GM18951 (cell line): ENCODE measurements at regions not wholly inside any gene's neighbourhood (a gene's known extent, or its start where the extent isn't known, plus 50 kb on each side); places are given as distances from the start of the nearest gene placed in this dataset.

Experiments
- POLR2A ChIP-seq: IDR thresholded peaks from 4 replicates; pipeline ENCODE4 v1.6.1; 2011; ENCODE audit warnings: mild to moderate bottlenecking; ENCODE audit not compliant: insufficient read length, insufficient read depth; ENCODE audit errors: extremely low read depth
- in situ Hi-C: fragments of 300-500 bp; cut with MboI; formaldehyde crosslinking; loops from one replicate; pipeline ENCODE4 v1.12.0; 2022; ENCODE audit warnings: low sequenced_read_pairs, mixed read lengths, inconsistent platforms; ENCODE audit not compliant: unreplicated experiment

DNA sequence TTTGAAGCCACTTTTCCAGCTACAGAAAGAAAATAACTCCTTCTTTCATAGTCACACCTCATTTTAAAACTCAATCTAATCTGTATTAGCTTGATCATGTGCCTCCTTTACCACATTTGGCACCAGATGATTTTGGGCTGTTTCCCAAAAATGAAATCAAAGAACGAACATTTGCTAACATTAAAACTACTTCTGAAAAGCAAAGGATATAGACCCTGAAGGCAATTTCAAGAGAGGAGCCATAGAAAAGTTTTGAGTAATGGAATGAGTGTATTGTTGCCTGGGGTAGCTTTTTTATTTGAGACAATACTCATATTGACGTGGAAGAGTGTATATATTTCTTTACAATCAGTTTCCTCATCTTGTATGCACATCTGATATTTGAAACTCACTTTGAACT is 152.8 kb upstream of the TBL1XR1 start:
- TF ChIP-seq POLR2A, result no peak
- in situ Hi-C loops, result loop anchor here (10.0 kb wide), 2 partner anchors 155 to 295 kb away; partner anchors contain the start of gene TBL1XR1

DNA sequence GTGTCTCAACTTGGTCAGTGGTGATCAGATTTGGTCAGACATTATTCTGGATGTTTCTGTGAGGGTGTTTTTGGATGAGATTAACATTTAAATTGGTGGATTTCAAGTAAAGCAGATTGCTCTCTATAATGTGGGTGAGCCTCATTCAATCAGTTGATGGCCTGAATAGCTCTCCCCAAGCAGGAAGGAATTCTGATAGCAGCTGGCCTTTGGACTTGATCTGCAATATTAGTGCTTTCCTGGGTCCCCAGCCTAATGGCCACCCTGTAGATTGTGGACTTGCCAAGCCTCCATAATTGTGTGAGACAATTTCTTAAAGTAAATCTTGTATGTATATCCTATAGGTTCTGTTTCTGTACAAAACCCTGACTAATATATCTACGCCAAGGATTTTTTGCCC is 153.9 kb upstream of the TBL1XR1 start:
- in situ Hi-C loops, result loop anchor here (10.0 kb wide), 2 partner anchors 156 to 296 kb away; partner anchors contain the start of gene TBL1XR1
- TF ChIP-seq POLR2A, result no peak

DNA sequence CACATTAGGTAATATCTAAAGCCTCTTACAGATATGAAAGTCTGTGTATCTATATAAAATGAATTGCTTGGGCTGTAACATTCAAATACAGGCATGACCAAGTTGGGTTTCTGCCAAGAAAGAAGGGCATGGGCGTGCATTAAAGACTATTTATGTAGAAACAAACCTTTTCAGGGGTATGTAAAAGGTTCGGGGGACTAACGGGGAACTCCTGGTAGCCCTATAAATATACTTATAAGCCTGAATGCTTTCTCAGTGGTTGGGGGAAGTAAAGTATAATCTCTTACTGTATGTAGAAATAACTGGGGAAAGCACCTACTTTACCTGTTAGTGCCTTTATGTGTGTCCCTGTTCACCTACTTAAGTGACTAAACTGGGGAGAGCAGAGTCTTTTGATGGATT is 154.5 kb upstream of the TBL1XR1 start:
- in situ Hi-C loops, result loop anchor here (10.0 kb wide), 2 partner anchors 157 to 297 kb away; partner anchors contain the start of gene TBL1XR1
- TF ChIP-seq POLR2A, result no peak

DNA sequence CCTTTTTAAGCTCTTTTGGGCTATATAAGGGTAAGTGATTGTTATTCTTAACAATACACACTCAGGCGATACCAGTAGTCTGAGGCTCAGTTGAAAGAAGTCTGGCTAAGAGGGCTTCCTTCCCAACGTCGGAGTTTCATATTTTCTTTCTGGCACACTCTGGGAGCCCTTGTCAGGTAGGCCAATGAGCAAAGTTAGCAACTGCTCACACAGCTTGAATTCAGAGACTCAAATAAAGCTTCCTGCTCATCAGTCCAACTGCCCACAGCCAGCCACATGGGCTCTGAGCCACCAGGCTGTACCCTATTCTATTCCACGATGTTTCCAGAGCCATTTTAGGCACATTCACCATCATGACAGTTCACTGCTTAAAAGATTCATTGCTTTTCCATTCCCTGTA is 155.1 kb upstream of the TBL1XR1 start:
- in situ Hi-C loops, result loop anchor here (10.0 kb wide), 2 partner anchors 158 to 298 kb away; partner anchors contain the start of gene TBL1XR1
- no peak for TF ChIP-seq POLR2A

DNA sequence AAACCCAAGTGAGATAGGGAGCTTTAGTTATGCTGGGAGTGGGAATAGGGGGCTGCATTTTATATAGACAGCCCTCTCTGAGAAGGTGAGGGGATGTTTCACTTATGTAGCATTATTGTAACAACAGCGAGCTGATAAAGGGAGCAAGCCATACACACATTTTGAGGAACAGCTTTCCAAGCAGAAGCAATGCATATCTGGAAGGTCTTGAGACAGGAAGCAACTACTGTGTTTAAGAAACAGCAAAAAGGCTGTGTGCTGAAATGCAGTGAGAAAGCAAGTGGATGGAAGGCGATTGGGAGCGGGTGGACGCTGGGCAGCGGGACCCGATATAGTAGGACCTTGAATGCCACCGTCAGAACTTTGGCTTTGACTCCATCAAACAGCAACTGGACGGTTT is 155.9 kb upstream of the TBL1XR1 start:
- TF ChIP-seq POLR2A, result no peak
- in situ Hi-C loops, result loop anchor here (10.0 kb wide), 2 partner anchors 158 to 298 kb away; partner anchors contain the start of gene TBL1XR1

DNA sequence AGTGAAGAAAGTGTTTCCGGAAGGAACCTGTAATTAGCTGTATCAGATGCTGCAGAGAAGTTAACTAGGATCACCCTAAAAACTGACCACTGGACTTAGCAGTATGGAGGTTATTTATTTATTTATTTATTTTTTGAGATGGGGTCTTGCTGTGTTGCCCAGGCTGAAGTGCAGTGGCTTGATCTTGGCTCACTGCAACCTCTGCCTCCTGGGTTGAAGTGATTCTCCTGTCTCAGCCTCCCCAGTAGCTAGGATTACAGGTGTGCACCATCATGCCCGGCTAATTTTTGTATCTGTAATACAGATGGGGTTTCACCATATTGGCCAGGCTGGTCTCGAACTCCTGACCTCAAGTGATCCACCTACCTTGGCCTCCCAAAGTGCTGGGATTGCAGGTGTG is 156.6 kb upstream of the TBL1XR1 start:
- in situ Hi-C loops, result loop anchor here (10.0 kb wide), 2 partner anchors 159 to 299 kb away; partner anchors contain the start of gene TBL1XR1

DNA sequence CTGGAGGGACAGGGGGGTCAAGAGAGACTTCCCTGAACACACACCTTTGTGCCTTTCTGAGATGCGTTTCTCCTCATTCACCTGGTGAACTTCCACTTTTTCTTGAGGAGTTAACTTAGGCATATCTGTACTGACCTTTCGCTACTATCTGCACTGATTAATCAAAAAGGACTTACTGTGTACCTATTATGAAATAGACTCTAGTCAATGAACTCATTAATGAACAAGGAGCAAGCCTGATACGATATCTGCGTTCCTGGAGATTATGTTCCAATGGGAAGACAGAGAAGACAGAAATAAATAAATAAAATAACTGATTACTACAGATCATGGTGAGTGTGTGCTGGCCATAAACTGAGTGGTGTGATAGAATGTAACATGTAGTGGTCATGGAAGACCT is 157.2 kb upstream of the TBL1XR1 start:
- no peak for TF ChIP-seq POLR2A
- in situ Hi-C loops, result loop anchor here (10.0 kb wide), 2 partner anchors 160 to 300 kb away; partner anchors contain the start of gene TBL1XR1

DNA sequence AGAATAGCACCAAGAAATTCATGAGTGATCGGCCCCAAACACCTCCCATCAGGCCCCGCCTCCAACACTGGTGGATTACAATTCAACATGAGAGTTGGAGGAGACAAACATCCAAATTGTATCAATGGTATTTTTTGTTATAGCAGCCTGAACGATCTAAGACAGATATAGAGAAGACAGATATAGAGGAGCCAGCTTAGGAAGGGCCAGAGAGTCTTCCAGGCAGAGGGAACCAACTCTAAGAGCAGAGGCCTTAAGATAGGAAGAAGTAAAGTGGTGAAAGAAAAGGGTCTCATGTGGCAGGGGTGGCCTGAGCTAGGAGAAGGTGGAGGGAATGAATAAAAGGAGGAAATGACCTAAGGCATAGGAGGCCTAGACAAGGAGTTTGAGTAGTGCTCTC is 158.8 kb upstream of the TBL1XR1 start:
- TF ChIP-seq POLR2A, result no peak
- in situ Hi-C loops, result loop anchor here (10.0 kb wide), 2 partner anchors 161 to 301 kb away; partner anchors contain the start of gene TBL1XR1

DNA sequence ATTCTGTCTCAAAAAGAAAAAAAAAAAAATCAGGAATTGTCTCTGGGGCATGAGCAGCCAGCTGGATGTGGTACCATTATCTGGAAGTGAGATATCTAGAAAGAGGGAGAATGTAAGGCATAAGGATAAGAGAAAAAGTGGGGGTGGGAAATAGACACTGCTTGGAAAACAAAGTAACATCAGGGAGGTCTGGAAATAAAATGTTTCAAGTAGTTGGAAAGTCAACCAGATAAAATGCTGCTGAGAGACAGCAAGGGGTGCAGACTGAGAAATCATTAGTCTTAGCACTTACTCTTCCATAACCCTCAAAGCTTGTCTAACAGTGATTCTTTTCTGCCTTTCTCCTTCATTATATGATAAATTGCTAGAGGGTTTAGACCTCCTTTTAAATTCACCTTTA is 159.7 kb upstream of the TBL1XR1 start:
- in situ Hi-C loops, result loop anchor here (10.0 kb wide), 2 partner anchors 162 to 302 kb away; partner anchors contain the start of gene TBL1XR1
- TF ChIP-seq POLR2A, result no peak

DNA sequence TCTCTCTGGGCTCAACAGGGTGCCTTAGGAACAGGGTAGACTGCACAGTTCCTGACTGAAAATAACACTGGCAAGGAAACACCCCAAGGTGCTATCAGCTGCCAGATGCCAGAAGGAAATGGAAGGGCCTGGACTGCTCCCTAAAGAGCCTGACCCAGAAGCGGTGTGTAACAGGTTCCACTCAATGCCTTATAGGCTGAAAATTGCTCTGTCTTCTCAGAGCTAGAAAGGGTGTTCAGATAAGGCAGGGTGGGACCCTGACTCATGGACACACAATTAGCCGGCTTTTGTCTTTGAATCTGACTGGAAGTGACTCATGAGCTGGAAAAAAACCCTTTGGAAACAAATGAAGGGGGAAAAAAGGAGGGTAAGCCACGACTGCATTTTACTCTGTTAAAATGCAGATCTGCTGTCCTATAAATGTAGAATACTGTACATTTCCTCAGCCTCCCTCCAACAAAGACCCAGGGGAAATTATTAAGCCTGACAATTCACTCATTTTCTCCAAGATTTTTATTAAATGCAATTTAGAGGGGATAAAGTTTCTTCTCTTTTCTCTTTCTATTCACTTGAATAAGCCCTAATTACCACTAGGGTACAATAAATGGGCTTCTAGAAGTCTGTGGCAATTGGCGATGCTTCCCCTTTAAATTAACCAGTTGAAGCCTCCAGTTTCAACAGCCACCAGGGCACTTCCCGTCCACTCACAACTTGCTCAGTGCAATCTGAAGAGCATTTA is 160.2 kb upstream of the TBL1XR1 start:
- TF ChIP-seq POLR2A, result no peak
- in situ Hi-C loops, result loop anchor here (10.0 kb wide), 2 partner anchors 163 to 303 kb away; partner anchors contain the start of gene TBL1XR1

DNA sequence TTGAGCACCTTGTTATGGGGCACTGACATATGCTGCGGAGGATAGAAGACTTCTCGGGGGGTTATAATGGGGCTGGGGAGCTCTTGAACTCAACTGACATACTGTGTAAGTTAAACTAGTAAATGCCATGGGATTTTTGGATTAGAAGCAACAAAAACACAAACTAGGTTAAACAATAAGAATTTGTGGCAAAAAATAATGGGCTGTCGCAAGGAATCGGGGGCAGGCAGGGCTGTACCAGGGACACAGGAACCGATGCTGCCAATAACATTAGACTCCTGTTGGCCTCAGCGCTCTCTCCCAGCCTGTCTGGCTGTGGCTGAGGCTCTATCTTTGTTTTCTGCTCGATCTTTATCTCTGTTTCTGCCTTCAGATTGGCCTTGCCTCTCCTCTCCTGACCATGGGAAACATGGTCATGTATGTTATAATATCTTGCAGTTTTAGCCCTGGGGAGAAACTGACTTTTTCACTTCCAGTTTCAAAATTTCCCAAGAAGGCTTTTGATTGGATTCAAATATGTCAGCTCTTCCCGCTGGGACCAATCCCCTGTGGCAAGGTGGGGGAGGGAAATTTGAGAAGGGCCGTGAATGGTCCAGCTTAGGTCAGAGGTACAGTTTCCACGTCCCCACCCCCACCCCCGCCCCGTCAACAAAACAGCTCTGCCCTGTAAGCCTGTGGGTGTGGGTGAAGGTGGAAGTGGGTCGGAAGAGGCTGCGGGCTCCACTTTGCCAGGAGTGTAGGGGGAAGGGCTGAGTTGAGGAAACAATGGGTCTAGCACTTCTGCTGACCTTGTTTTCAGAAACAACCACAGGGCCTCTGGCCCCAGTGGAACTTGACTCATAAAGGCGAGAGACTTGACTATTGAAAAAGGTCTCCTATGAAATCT is 161.1 kb upstream of the TBL1XR1 start:
- in situ Hi-C loops, result loop anchor here (10.0 kb wide), 2 partner anchors 164 to 304 kb away; partner anchors contain the start of gene TBL1XR1
- peak; percentile 35 for TF ChIP-seq POLR2A

DNA sequence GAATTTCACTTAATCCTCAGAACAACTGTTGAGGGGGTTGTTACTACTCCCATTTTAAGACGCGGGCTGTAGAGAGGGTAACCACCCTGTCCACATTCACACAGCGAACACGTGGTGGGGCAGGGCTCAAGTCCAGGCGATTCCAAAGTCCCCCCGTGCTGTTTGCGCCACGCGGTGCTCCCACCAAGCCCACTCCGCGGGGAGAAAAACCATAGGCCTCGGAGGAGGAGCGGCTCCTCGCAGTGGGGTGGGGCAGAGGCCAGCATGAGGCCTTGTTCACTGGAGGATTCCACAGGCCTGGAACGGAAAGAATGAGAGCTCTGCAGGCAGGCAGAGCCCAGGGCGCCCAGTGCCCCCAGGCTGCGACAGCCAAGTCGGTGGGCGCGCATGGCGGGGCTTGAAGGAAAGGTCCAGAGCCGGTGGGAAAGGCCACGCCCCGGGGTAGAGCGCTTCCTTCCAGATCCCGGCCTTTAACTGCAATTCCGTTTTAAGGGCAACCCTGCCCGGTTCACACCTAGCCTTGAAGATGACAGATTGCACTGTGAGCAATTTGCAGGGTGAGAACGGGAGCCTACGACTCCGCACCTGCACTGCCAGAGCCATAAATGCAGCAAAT is 161.8 kb upstream of the TBL1XR1 start:
- in situ Hi-C loops, result loop anchor here (10.0 kb wide), 2 partner anchors 164 to 304 kb away; partner anchors contain the start of gene TBL1XR1
- no peak for TF ChIP-seq POLR2A
